ENCODE measurements at regions not wholly inside any gene's neighbourhood (a gene's known extent, or its start where the extent isn't known, plus 50 kb on each side); places are given as distances from the start of the nearest gene placed in this dataset.
A peak's percentile ranks its signal among the peaks of the same experiment; 100 is the strongest.

DNA sequence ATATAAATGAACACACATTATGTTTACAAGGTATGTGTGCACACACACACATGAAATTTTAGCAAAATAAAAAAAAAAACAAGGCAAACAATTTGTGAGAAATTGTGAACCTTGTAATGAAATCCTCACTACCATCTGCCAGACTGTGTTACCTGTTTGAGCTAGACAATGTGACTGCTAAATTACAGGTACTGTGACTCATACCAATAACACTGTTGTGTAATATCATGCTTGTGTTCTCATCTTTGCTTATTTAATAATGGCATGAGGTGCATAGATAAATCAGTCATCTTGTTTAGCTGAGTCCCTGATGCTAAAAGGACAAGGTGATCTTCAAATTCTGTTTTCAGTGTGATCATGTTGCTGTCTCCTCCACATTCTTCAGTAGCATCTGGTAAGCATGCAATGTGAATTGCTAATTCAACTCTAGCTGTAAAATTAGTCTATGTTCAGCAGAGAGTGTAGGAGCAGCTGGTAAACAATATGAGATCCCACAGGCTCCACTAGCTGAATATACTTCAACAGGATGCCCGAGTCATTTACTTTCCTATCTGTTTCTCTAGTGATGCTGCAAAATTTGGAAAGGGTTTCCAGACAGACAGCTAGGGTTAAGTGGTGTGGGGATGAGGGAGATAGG lies 966.3 kb upstream of the C9orf72 start:
- Mint-ChIP-seq H3K4me3 (no peak overlapping the region), H3K27me3 (ENCODE audit: low read depth) (no peaks in the 10 kb centered on the region), H3K36me3 (ENCODE audit: insufficient read depth in 1 of 3, low read depth in 3 of 3) (no peaks in the 10 kb centered on the region), H3K4me1 (no peaks in the 10 kb centered on the region), H3K9me3 (no peaks in the 10 kb centered on the region), H3K27ac (peak overlapping the region in 1 of 3 experiments; percentile 12; a peak in 1 of 7 replicates)
- no peak for DNase-seq
- H4K5ac ChIP-seq (ENCODE audit: insufficient read length, low read depth, low read length): no peak overlapping the region
- no peaks in the 10 kb centered on the region for H3K4me1 ChIP-seq (ENCODE audit: insufficient read depth, low read length)
- H3K79me1 ChIP-seq (ENCODE audit: insufficient read depth, low read depth, low read length, poor library complexity, severe bottlenecking): no peaks in the 10 kb centered on the region
- H2BK20ac ChIP-seq (ENCODE audit: low read depth, low read length, poor library complexity, severe bottlenecking): no peak overlapping the region
- H3K79me2 ChIP-seq (ENCODE audit: insufficient read depth, low read length): no peaks in the 10 kb centered on the region
- H3K23me2 ChIP-seq (ENCODE audit: insufficient read length, low read depth, low read length, poor library complexity, severe bottlenecking): no peaks in the 10 kb centered on the region
- no peak overlapping the region for H2AFZ ChIP-seq (ENCODE audit: low read length)
- H2BK12ac ChIP-seq (ENCODE audit: insufficient read length, low read depth, low read length): no peak overlapping the region
- H2AK5ac ChIP-seq (ENCODE audit: insufficient read length, low read length): no peak overlapping the region
- H4K20me1 ChIP-seq (ENCODE audit: control insufficient read depth, insufficient read depth, insufficient read length): no peaks in the 10 kb centered on the region
- no peak overlapping the region for H3K14ac ChIP-seq (ENCODE audit: insufficient read depth, low read length)
- no peak overlapping the region for H3K56ac ChIP-seq (ENCODE audit: insufficient read length, low read depth, low read length)
- H2BK5ac ChIP-seq (ENCODE audit: insufficient read length, low read length): no peak overlapping the region
- no peak overlapping the region for H3K18ac ChIP-seq (ENCODE audit: insufficient read length, low read depth, low read length)
- no peak overlapping the region for H3K4me2 ChIP-seq (ENCODE audit: insufficient read depth, insufficient read length, low read length)
- TF ChIP-seq, protein P1, sequence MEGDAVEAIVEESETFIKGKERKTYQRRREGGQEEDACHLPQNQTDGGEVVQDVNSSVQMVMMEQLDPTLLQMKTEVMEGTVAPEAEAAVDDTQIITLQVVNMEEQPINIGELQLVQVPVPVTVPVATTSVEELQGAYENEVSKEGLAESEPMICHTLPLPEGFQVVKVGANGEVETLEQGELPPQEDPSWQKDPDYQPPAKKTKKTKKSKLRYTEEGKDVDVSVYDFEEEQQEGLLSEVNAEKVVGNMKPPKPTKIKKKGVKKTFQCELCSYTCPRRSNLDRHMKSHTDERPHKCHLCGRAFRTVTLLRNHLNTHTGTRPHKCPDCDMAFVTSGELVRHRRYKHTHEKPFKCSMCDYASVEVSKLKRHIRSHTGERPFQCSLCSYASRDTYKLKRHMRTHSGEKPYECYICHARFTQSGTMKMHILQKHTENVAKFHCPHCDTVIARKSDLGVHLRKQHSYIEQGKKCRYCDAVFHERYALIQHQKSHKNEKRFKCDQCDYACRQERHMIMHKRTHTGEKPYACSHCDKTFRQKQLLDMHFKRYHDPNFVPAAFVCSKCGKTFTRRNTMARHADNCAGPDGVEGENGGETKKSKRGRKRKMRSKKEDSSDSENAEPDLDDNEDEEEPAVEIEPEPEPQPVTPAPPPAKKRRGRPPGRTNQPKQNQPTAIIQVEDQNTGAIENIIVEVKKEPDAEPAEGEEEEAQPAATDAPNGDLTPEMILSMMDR (conservative IDR thresholded peaks at IDR 0.05): no peak
- no peak overlapping the region for H3K27ac ChIP-seq (ENCODE audit: insufficient read length, low read depth, low read length)
- no peak overlapping the region for H4K8ac ChIP-seq (replicated peaks; ENCODE audit: insufficient read length, low read depth, low read length)
- H2BK15ac ChIP-seq (ENCODE audit: low read depth, low read length): no peak overlapping the region
- no peaks in the 10 kb centered on the region for H3K9me3 ChIP-seq (ENCODE audit: control insufficient read depth, low read depth, low read length)
- WGBS (ENCODE audit: extremely low coverage, insufficient read length, low lambda C conversion rate): no CpG with 5 or more reads among the region's 1 CpG
- H3K23ac ChIP-seq (ENCODE audit: insufficient read length, low read depth, low read length): no peak overlapping the region
- H2BK120ac ChIP-seq (ENCODE audit: low read depth, low read length, poor library complexity, severe bottlenecking): no peak overlapping the region
- no peak overlapping the region for H3K4ac ChIP-seq (ENCODE audit: low read depth, low read length)
- no peaks in the 10 kb centered on the region for H3K27me3 ChIP-seq (ENCODE audit: insufficient read depth, low read length)
- no peak overlapping the region for H3K9ac ChIP-seq (ENCODE audit: extremely low read depth, insufficient read length, low read length)
- H3T11ph ChIP-seq (ENCODE audit: low read length): no peak overlapping the region
- H4K91ac ChIP-seq (ENCODE audit: insufficient read length, low read depth, low read length): no peak overlapping the region

Data from H9 (cell line).